NCI-H1092 (cell line): ENCODE measurements at regions not wholly inside any gene's neighbourhood (a gene's known extent, or its start where the extent isn't known, plus 50 kb on each side); places are given as distances from the start of the nearest gene placed in this dataset.

Experiments used
- DNase-seq: peaks from one replicate; lab custom pipeline; 2025; lab: John Stamatoyannopoulos, UW

- DNase-seq: no peak
These were observed 108.8 kb upstream of the TENT5A start for GRCh38 chr6:81861281-81861680.

- no peak for DNase-seq
These were observed 107.4 kb upstream of the TENT5A start for GRCh38 chr6:81859884-81860283.

- DNase-seq: no peak
These were observed 105.3 kb upstream of the TENT5A start for GRCh38 chr6:81857812-81858211.

GRCh38 chr6:81856872-81857271 lies 104.4 kb upstream of the TENT5A start:
- no peak for DNase-seq

- DNase-seq: no peak
These were observed 102.0 kb upstream of the TENT5A start for GRCh38 chr6:81854474-81854873.

- no peak for DNase-seq
These were observed 101.5 kb upstream of the TENT5A start for GRCh38 chr6:81853975-81854374.

GRCh38 chr6:81849248-81849647 lies 96.8 kb upstream of the TENT5A start:
- DNase-seq: no peak

GRCh38 chr6:81847866-81848265 lies 95.4 kb upstream of the TENT5A start:
- no peak for DNase-seq

- no peak for DNase-seq
These were observed 92.2 kb upstream of the TENT5A start for GRCh38 chr6:81844686-81845085.

GRCh38 chr6:81843302-81843701 lies 90.8 kb upstream of the TENT5A start:
- no peak for DNase-seq

- DNase-seq: no peak
These were observed 89.8 kb upstream of the TENT5A start for GRCh38 chr6:81842254-81842653.

GRCh38 chr6:81838724-81839426 lies 86.4 kb upstream of the TENT5A start:
- DNase-seq: no peak

GRCh38 chr6:81838031-81838430 lies 85.5 kb upstream of the TENT5A start:
- DNase-seq: no peak

- no peak for DNase-seq
These were observed 81.7 kb upstream of the TENT5A start for GRCh38 chr6:81834141-81834681.

- no peak for DNase-seq
These were observed 79.8 kb upstream of the TENT5A start for GRCh38 chr6:81832304-81832703.

- no peak for DNase-seq
These were observed 78.8 kb upstream of the TENT5A start for GRCh38 chr6:81831274-81831673.

GRCh38 chr6:81826784-81827183 lies 74.3 kb upstream of the TENT5A start:
- DNase-seq: no peak

- DNase-seq: no peak
These were observed 70.1 kb upstream of the TENT5A start for GRCh38 chr6:81822568-81822967.

GRCh38 chr6:81821449-81821848 lies 69.0 kb upstream of the TENT5A start:
- no peak for DNase-seq

GRCh38 chr6:81820980-81821379 lies 68.5 kb upstream of the TENT5A start:
- DNase-seq: no peak

GRCh38 chr6:81820422-81820821 lies 67.9 kb upstream of the TENT5A start:
- DNase-seq: no peak

- DNase-seq: no peak
These were observed 67.3 kb upstream of the TENT5A start for GRCh38 chr6:81819767-81820166.

GRCh38 chr6:81818901-81819361 lies 66.5 kb upstream of the TENT5A start:
- DNase-seq: no peak

GRCh38 chr6:81816380-81816779 lies 63.9 kb upstream of the TENT5A start:
- no peak for DNase-seq
